ENCODE measurements at regions not wholly inside any gene's neighbourhood (a gene's known extent, or its start where the extent isn't known, plus 50 kb on each side); places are given as distances from the start of the nearest gene placed in this dataset.
"Not testable (repeated sequence)": the region's sequence is repeated elsewhere in the genome, so short reads cannot be mapped to it uniquely, and the experiment has no call there.

GRCh38 chr6:22142856-22143255 lies 154.0 kb downstream of the PRL start:
- no peak for DNase-seq (ENCODE audit: low read depth in 2 of 2)

DNA sequence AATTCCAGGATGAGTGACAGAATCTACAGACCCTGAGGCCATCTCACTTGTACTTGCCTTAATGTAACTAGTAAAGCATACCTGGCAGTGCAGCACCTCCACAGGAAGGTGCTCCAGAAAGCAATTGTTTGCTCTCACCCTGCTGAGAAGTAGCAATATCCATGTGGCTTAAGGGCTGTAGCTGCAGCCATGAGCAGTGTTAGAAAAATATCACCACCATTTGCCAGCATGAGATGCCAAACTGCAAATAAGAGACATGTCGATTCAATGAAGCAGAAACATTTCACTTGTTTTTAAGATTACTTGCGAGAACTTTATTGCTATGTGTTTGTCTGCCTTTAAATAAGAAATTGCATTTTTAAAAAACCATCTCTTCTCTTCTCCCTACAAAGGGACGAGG lies 151.5 kb downstream of the PRL start:
- no peak for DNase-seq (ENCODE audit: low read depth in 2 of 2)

DNA sequence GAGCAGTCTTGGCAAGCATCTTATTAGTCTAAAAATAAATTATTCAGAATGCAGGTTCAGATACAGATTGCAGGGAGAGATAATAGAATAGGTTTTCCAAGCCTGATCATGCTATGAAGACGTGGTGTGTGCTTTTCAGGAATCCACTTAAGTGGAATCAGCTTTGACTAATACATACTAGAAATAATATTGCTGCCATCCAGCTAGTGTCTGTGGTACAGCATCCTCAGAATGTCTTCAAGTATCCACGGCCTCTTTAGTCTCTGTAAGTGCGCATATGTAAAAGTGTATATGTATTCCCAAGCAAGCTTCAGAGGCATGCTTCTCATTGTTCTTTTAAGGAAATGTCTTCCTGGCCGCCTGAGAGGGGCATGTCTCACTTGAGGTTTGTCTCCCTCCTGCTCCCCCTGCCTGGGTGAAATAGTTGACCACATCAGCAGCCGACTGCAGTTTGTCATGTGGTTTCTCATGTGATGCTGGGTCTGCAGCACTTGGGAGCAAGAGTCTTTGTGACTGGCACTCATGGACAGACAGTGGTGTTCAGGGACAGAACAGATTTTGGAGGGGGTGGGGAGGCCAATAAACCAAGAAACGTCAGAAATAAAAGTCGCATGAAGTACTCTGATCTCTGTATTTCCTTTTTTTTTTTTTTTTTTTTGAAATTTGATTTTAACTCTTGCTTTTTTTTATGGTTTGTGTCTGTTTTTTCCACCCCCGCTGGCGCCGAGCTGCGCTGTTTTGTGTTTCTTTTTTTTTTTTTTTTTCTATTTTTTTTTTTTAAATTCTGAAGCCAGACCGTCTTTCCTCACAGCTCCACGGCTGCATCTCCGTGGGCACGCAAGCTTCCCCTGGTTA lies 150.8 kb downstream of the PRL start:
- DNase-seq (ENCODE audit: low read depth in 2 of 2) = no peak

GRCh38 chr6:22146678-22146930 lies 150.2 kb downstream of the PRL start:
- no peak for DNase-seq (ENCODE audit: low read depth in 2 of 2)

- no peak for DNase-seq (ENCODE audit: low read depth in 2 of 2)
These were observed 149.7 kb downstream of the PRL start for GRCh38 chr6:22146931-22147701.

GRCh38 chr6:22147921-22148776 lies 148.7 kb downstream of the PRL start:
- DNase-seq (ENCODE audit: low read depth in 2 of 2) = no peak

- no peak for DNase-seq (ENCODE audit: low read depth in 2 of 2)
These were observed 147.7 kb downstream of the PRL start for GRCh38 chr6:22149096-22149495.

- DNase-seq (ENCODE audit: low read depth in 2 of 2) = no peak
These were observed 147.1 kb downstream of the PRL start for GRCh38 chr6:22149501-22150367.

- DNase-seq (ENCODE audit: low read depth in 2 of 2) = no peak
These were observed 146.3 kb downstream of the PRL start for GRCh38 chr6:22150368-22151035.

- DNase-seq (ENCODE audit: low read depth in 2 of 2) = no peak
These were observed 144.9 kb downstream of the PRL start for GRCh38 chr6:22151892-22152291.

DNA sequence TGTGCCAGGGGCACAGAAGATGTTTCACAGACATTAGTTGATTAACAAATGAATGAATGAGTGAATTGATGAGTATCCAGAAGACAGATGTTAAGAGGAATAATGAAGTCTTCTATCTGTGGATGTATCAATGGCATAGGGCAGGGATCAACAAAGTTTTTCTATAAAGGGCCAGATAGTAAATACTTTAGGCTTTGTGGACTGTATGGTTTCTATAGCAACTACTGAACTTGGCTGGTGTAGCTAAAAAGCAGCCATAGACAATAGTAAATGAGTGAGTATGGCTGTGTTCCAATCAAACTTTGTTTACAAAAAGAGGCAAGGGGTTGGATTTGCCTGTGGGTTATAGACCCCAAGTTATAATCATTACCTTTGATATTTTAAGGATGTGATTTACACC lies 144.0 kb downstream of the PRL start:
- no peak for DNase-seq (ENCODE audit: low read depth in 2 of 2)

- no peak for DNase-seq (ENCODE audit: low read depth in 2 of 2)
These were observed 143.3 kb downstream of the PRL start for GRCh38 chr6:22153384-22154158.

- no peak for DNase-seq (ENCODE audit: low read depth in 2 of 2)
These were observed 141.3 kb downstream of the PRL start for GRCh38 chr6:22155551-22155950.

GRCh38 chr6:22157233-22157632 lies 139.6 kb downstream of the PRL start:
- no peak for DNase-seq (ENCODE audit: low read depth in 2 of 2)

DNA sequence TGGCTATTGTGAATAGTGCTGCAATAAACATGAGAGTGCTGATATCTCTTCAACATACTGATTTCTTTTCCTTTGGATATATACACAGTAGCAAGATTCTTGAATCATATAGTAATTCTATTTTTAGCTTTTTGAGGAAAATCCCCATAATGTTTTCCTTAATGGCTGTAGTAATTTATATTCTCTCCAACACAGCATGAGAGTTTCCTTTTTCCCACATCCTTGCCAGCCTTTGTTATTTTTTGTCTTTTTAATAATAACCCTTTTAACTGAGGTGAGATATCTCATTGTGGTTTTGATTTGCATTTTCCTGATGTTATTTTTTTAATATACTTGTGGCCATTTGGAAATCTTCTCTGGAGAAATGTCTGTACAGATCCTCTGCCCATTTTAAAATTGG lies 132.6 kb downstream of the PRL start:
- DNase-seq (ENCODE audit: low read depth in 2 of 2) = no peak

GRCh38 chr6:22171006-22171405 lies 125.8 kb downstream of the PRL start:
- DNase-seq (ENCODE audit: low read depth in 2 of 2) = not testable (repeated sequence)

DNA sequence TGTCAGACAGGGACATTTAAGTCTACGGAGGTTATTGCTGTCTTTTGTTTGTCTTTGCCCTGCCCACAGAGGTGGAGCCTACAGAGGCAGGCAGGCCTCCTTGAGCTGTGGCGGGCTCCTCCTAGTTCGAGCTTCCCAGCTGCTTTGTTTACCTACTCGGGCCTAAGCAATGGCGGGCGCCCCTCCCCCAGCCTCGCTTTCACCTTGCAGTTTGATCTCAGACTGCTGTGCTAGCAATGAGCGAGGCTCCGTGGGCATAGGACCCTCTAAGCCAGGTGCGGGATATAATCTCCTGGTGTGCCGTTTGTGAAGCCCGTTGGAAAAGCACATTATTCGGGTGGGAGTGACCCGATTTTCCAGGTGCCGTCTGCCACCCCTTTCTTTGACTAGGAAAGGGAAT lies 125.0 kb downstream of the PRL start:
- not testable (repeated sequence) for DNase-seq (ENCODE audit: low read depth in 2 of 2)

DNA sequence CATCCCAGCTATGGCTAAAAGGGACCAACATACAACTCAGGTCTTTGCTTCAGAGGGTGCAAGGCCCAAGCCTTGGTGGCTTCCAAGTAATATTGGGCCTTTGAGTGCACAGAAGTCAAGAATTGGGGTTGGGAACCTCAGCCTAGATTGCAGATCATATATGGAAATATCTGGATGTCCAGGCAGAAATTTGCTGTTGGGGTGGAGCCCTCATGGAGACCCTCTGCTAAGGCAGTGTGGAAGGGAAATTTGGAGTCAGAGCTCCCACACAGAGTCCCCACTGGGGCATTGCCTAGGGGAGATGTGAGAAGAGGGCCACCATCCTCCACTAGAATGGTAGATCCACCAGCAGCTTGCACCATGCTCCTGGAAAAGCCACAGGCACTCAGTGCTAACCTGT lies 123.5 kb downstream of the PRL start:
- DNase-seq (ENCODE audit: low read depth in 2 of 2) = no peak

DNA sequence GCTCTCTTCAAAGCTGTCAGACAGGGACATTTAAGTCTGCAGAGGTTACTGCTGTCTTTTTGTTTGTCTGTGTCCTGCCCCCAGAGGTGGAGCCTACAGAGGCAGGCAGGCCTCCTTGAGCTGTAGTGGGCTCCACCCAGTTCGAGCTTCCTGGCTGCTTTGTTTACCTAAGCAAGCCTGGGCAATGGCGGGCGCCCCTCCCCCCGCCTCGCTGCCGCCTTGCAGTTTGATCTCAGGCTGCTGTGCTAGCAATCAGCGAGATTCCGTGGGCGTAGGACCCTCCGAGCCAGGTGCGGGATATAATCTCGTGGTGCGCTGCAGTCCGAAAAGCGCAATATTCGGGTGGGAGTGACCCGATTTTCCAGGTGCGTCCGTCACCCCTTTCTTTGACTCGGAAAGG lies 116.6 kb downstream of the PRL start:
- DNase-seq (ENCODE audit: low read depth in 2 of 2) = not testable (repeated sequence)

DNA sequence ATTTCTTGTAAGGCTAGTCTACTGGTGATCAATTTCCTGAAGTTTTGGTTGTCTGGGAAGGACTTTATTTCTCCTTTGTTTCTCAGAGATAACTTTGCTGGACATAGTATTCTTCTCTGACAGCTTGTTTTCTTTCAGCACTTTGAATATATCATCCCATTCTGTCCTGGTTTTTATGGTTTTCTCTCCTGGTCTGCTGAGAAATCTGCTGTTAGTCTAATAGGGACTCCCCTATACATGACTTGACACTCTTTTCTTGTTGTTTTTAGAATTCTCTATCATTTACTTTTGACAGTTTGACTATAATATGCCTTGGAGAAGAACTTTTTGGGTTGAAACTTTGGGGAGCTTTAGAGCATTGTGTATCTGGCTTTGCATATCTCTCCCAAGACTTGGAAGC lies 112.5 kb downstream of the PRL start:
- no peak for DNase-seq (ENCODE audit: low read depth in 2 of 2)

Data from stimulated activated CD4-positive, alpha-beta T cell treated with anti-CD3 and anti-CD28 coated beads, Interleukin-15, amount 100 ng/mL, for 48 hours (primary cell).